Astrocyte of the spinal cord (primary cell): ENCODE measurements at regions not wholly inside any gene's neighbourhood (a gene's known extent, or its start where the extent isn't known, plus 50 kb on each side); places are given as distances from the start of the nearest gene placed in this dataset.

Source experiments
- DNase-seq: peaks from one replicate; pipeline ENCODE4 v3.0.0; 2011; ENCODE audit warnings: low read depth, low spot score
- H3K4me3 ChIP-seq: 2 replicates; pipeline ENCODE4 v1.5.1; 2011; ENCODE audit warnings: low read depth, mild to moderate bottlenecking, low read length, moderate library complexity
- CTCF ChIP-seq: IDR thresholded peaks from 2 replicates; pipeline ENCODE4 v1.5.1; 2012; ENCODE audit warnings: low read depth, mild to moderate bottlenecking, low read length, inconsistent platforms
- in situ Hi-C: cut with HindIII; loops from 2 replicates; pipeline ENCODE4 v1.10.0; 2017; ENCODE audit warnings: low sequenced_read_pairs

- H3K4me3 ChIP-seq: no peak overlapping the region
- DNase-seq: no peak
- in situ Hi-C loops: no loop called here
- TF ChIP-seq CTCF: no peak
These were observed 373.9 kb downstream of the GPD2 start for GRCh38 chr2:156810094-156810493.

GRCh38 chr2:156812496-156812895 lies 376.3 kb downstream of the GPD2 start:
- no peak for DNase-seq
- in situ Hi-C loops: no loop called here
- no peak overlapping the region for H3K4me3 ChIP-seq
- TF ChIP-seq CTCF: no peak

- DNase-seq: no peak
- no peak overlapping the region for H3K4me3 ChIP-seq
- no peak for TF ChIP-seq CTCF
- in situ Hi-C loops: no loop called here
These were observed 381.3 kb downstream of the GPD2 start for GRCh38 chr2:156817430-156817829.

- in situ Hi-C loops: no loop called here
- no peak for DNase-seq
- no peak overlapping the region for H3K4me3 ChIP-seq
- no peak for TF ChIP-seq CTCF
These were observed 382.0 kb downstream of the GPD2 start for GRCh38 chr2:156818221-156818620.

- peak; percentile 12 for DNase-seq
- in situ Hi-C loops: no loop called here
- H3K4me3 ChIP-seq: no peak overlapping the region
These were observed 382.8 kb downstream of the GPD2 start for GRCh38 chr2:156818944-156819343.

GRCh38 chr2:156826341-156826933 lies 390.3 kb downstream of the GPD2 start:
- DNase-seq: peak; percentile 82
- no peak overlapping the region for H3K4me3 ChIP-seq
- in situ Hi-C loops: no loop called here
- TF ChIP-seq CTCF: no peak

More at GRCh38 chr2:156818944-156819343, 382.8 kb downstream of the GPD2 start:
- no peak for TF ChIP-seq CTCF

- DNase-seq: no peak
- H3K4me3 ChIP-seq: no peak overlapping the region
- in situ Hi-C loops: no loop called here
- TF ChIP-seq CTCF: no peak
These were observed 398.3 kb downstream of the GPD2 start for GRCh38 chr2:156834431-156834830.
